B cell (primary cell): ENCODE measurements at regions not wholly inside any gene's neighbourhood (a gene's known extent, or its start where the extent isn't known, plus 50 kb on each side); places are given as distances from the start of the nearest gene placed in this dataset.

Source experiments
- ATAC-seq: fragments of 200-7000 bp; cut with Tn5 transposase; one replicate; pipeline ENCODE4 v1.10.0; 2021; ENCODE audit warnings: low read depth, mild to moderate bottlenecking, moderate number of reproducible peaks, moderate library complexity
- CTCF ChIA-PET: fragments of 350-600 bp; sonication (Branson Sonifier 250); formaldehyde crosslinking; loops from one replicate; lab custom pipeline; 2021; ENCODE audit warnings: antibody characterized with exemption, inconsistent platforms; lab: Charles Lee
- POLR2A ChIA-PET: fragments of 350-600 bp; sonication (Branson Sonifier 250); formaldehyde crosslinking; loops from one replicate; lab custom pipeline; 2021; ENCODE audit warnings: antibody characterized with exemption; lab: Charles Lee
- DNase-seq: peaks from one replicate; pipeline ENCODE4 v3.0.0; 2013
- H2AFZ ChIP-seq: 2 replicates; pipeline ENCODE4 v1.6.1; 2012; ENCODE audit warnings: mild to moderate bottlenecking, low read depth, low read length; ENCODE audit not compliant: insufficient read depth, poor library complexity, severe bottlenecking
- H3K27ac ChIP-seq, 2 donors: 1 replicate in 1 of 2; 2 replicates in 1 of 2; pipeline ENCODE4 v1.5.1; 2012 to 2013; ENCODE audit warnings: low read length in 2 of 2, mild to moderate bottlenecking in 2 of 2, moderate library complexity in 1 of 2
- H3K27me3 ChIP-seq, 4 experiments: fragments of 200-600 bp in 1 of 4; sonication (generic) in 1 of 4; replicated peaks in 1 of 4; 1 replicate in 2 of 4; 2 replicates in 2 of 4; pipeline versions ENCODE4 v1.6.1 to v1.7.0; 2013 to 2016; ENCODE audit warnings: low read length in 3 of 4, mild to moderate bottlenecking in 2 of 4, mixed read lengths in 1 of 4, moderate library complexity in 1 of 4; ENCODE audit not compliant: insufficient read depth in 4 of 4, control insufficient read depth in 3 of 4; ENCODE audit errors: control extremely low read depth in 1 of 4
- H3K36me3 ChIP-seq, 2 experiments: replicated peaks in 1 of 2; 1 replicate in 1 of 2; 2 replicates in 1 of 2; pipeline versions ENCODE4 v1.6.1 to v1.7.1; 2013; ENCODE audit warnings: low read length in 1 of 2; ENCODE audit not compliant: insufficient read depth in 2 of 2, control insufficient read depth in 1 of 2; ENCODE audit errors: control extremely low read depth in 1 of 2, extremely low read depth in 1 of 2
- H3K4me1 ChIP-seq, 2 donors: fragments of 200-600 bp in 1 of 2; sonication (generic) in 1 of 2; 1 replicate in 1 of 2; 2 replicates in 1 of 2; pipeline versions ENCODE4 v1.5.1 to v1.6.1; 2013 to 2017; ENCODE audit warnings: low read length in 2 of 2; ENCODE audit not compliant: control insufficient read depth in 2 of 2, insufficient read depth in 2 of 2
- H3K4me2 ChIP-seq: replicated peaks from 2 replicates; pipeline ENCODE3; 2012; ENCODE audit warnings: mild to moderate bottlenecking, low read depth, low read length; ENCODE audit not compliant: poor library complexity, severe bottlenecking
- H3K4me3 ChIP-seq, 5 experiments: fragments of 200-600 bp in 1 of 5; sonication (generic) in 1 of 5; 1 replicate in 3 of 5; 2 replicates in 2 of 5; pipeline versions ENCODE4 v1.5.1 to v1.7.0; 2011 to 2016; ENCODE audit warnings: low read length in 4 of 5, mild to moderate bottlenecking in 4 of 5, low read depth in 2 of 5, control low read depth in 1 of 5, moderate library complexity in 1 of 5; ENCODE audit not compliant: insufficient read depth in 1 of 5; ENCODE audit errors: control extremely low read depth in 1 of 5, extremely low read depth in 1 of 5
- H3K79me2 ChIP-seq: fragments of 200-600 bp; sonication (generic); one replicate; pipeline ENCODE4 v1.6.0; 2016; ENCODE audit warnings: low read length; ENCODE audit not compliant: control insufficient read depth, insufficient read depth
- H3K9ac ChIP-seq: fragments of 200-600 bp; sonication (generic); 2 replicates; pipeline ENCODE4 v1.6.1; 2017; ENCODE audit warnings: mild to moderate bottlenecking, low read length, moderate library complexity
- H3K9me3 ChIP-seq, 3 donors: one replicate each; pipeline versions ENCODE4 v1.6.1 to v1.7.1; 2013; ENCODE audit warnings: low read length in 2 of 3; ENCODE audit not compliant: control insufficient read depth in 2 of 3, insufficient read depth in 1 of 3; ENCODE audit errors: control extremely low read depth in 1 of 3
- H4K20me1 ChIP-seq: 2 replicates; pipeline ENCODE4 v1.6.0; 2012; ENCODE audit warnings: mild to moderate bottlenecking, low read length; ENCODE audit not compliant: insufficient read depth, control insufficient read depth, poor library complexity, severe bottlenecking
- H3K27ac Mint-ChIP-seq: one replicate; pipeline ENCODE4 v1.8.0; 2021; ENCODE audit warnings: mixed read lengths
- H3K27me3 Mint-ChIP-seq: one replicate; pipeline ENCODE4 v1.8.0; 2021; ENCODE audit warnings: mixed read lengths
- H3K4me1 Mint-ChIP-seq: one replicate; pipeline ENCODE4 v1.8.0; 2021; ENCODE audit warnings: mixed read lengths
- H3K4me3 Mint-ChIP-seq: one replicate; pipeline ENCODE4 v1.8.0; 2021; ENCODE audit warnings: mixed read lengths
- H3K9me3 Mint-ChIP-seq: one replicate; pipeline ENCODE4 v1.8.0; 2022; ENCODE audit warnings: mixed read lengths; ENCODE audit not compliant: insufficient read depth
- EZH2 ChIP-seq: IDR thresholded peaks from 2 replicates; pipeline ENCODE4 v1.6.1; 2012; ENCODE audit warnings: borderline replicate concordance, low read depth, mild to moderate bottlenecking, moderate library complexity, low read length; ENCODE audit not compliant: insufficient read depth, poor library complexity, severe bottlenecking
- WGBS: methylation state at CpG from one replicate; pipeline ENCODE4 v1.1.5; 2013; ENCODE audit warnings: missing lambda C conversion rate; ENCODE audit not compliant: insufficient coverage; 5-methylcytosine and 5-hydroxymethylcytosine counted together
- intact Hi-C: fragments of 100-400 bp; cut with micrococcal nuclease; formaldehyde crosslinking; loops from one replicate; pipeline ENCODE4 v1.10.0; 2022
- TF ChIP-seq, protein P1 (sequence below): fragments of 200-600 bp; IDR thresholded peaks from one replicate; pipeline ENCODE4 v1.8.0; 2022; ENCODE audit warnings: antibody characterized with exemption, mild to moderate bottlenecking

DNA sequence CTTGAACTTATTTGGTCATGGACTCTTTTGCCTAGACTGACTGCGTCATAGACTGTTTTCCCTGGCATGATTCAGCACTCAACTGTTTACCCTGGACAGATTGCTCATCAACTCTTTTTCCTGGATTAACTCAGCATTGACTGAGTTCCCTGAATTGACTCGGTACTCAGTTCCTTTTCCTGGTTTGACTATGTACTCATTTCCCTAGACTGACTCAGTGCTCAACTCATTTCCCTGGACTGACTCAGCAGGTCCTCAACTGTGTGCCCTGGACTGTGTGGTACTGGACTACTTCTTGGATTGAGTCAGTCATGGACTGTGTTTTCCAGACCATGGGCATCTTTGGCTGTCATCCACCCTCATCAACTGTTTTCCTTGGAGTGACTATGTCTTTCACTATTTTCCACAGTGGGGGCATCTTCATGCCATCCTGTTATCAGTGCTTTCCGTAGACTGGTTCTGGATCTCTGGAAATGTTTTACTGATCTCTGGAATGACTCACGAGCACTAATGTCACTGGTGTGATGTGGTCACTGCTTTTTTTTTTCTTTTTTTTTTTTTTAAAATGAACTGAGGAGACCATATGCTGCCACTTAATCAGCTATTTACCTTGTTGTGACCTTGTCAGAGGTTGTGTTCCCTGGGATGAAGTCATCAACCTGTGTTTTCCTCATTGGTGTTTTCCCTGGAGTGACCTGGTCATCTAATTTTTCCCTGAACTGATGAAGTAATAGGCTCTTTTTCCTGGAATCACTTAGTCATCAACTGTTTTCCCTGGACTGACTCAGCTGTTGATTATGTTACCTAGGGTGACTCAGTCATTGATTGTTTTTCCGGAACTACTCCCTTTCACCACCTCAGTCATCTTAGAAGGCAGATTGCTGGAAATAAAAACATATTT, 1225.5 kb downstream of the NLGN4Y start:
- H3K27ac Mint-ChIP-seq, result no peak overlapping the region
- no peak overlapping the region for H3K4me3 ChIP-seq
- H4K20me1 ChIP-seq, result no peaks in the 10 kb centered on the region
- no peak for TF ChIP-seq EZH2
- ChIA-PET POLR2A (no interaction called here), CTCF (no interaction called here)
- H3K4me1 ChIP-seq, result no peaks in the 10 kb centered on the region
- H3K4me3 Mint-ChIP-seq, result no peak overlapping the region
- H3K27me3 ChIP-seq, result no peaks in the 10 kb centered on the region
- ATAC-seq, result no peak
- intact Hi-C loops, result no loop called here
- 100% methylated on average over 1 of the region's 5 CpGs for WGBS
- H3K9ac ChIP-seq, result no peak overlapping the region
- H3K9me3 ChIP-seq, result no peaks in the 10 kb centered on the region
- H3K27ac ChIP-seq, result no peak overlapping the region
- no peak for DNase-seq
- no peaks in the 10 kb centered on the region for H3K9me3 Mint-ChIP-seq
- H3K4me2 ChIP-seq, result no peak overlapping the region
- H3K4me1 Mint-ChIP-seq, result no peaks in the 10 kb centered on the region
- no peaks in the 10 kb centered on the region for H3K36me3 ChIP-seq
- H3K79me2 ChIP-seq, result no peaks in the 10 kb centered on the region
- no peaks in the 10 kb centered on the region for H3K27me3 Mint-ChIP-seq
- H2AFZ ChIP-seq, result no peak overlapping the region

DNA sequence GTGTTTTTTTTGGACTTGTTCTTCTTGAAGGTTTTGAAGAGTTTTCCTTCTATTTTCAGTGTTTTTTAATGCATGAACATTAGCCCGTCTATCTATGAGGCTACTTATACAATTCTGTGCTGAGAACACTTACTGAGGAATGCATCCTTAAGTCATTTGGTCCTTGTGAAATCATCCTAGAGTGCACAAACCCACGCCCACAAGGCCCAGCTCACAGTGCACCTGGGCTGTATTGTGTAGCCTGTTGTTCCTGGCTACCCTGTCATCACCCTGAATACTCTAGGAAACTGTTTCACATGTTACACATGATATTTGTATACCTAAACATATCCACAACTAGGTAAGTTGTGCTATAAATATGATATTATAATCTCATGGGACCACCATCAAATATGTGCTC, 1226.7 kb downstream of the NLGN4Y start:
- no peak for ATAC-seq
- Histone ChIP-seq H2AFZ (no peak overlapping the region), H3K4me1 (no peaks in the 10 kb centered on the region), H3K4me2 (no peak overlapping the region), H3K27ac (no peak overlapping the region), H4K20me1 (no peaks in the 10 kb centered on the region), H3K79me2 (no peaks in the 10 kb centered on the region), H3K9ac (no peak overlapping the region), H3K4me3 (no peak overlapping the region), H3K27me3 (no peaks in the 10 kb centered on the region), H3K9me3 (no peaks in the 10 kb centered on the region), H3K36me3 (no peaks in the 10 kb centered on the region)
- H3K4me1 Mint-ChIP-seq, result no peaks in the 10 kb centered on the region
- intact Hi-C loops, result no loop called here
- CTCF ChIA-PET, result no interaction called here
- TF ChIP-seq, protein P1, sequence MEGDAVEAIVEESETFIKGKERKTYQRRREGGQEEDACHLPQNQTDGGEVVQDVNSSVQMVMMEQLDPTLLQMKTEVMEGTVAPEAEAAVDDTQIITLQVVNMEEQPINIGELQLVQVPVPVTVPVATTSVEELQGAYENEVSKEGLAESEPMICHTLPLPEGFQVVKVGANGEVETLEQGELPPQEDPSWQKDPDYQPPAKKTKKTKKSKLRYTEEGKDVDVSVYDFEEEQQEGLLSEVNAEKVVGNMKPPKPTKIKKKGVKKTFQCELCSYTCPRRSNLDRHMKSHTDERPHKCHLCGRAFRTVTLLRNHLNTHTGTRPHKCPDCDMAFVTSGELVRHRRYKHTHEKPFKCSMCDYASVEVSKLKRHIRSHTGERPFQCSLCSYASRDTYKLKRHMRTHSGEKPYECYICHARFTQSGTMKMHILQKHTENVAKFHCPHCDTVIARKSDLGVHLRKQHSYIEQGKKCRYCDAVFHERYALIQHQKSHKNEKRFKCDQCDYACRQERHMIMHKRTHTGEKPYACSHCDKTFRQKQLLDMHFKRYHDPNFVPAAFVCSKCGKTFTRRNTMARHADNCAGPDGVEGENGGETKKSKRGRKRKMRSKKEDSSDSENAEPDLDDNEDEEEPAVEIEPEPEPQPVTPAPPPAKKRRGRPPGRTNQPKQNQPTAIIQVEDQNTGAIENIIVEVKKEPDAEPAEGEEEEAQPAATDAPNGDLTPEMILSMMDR, result no peak
- TF ChIP-seq EZH2, result no peak
- H3K9me3 Mint-ChIP-seq, result no peaks in the 10 kb centered on the region
- no peak for DNase-seq
- POLR2A ChIA-PET, result no interaction called here
- WGBS, result no CpG with 5 or more reads among the region's 2 CpGs
- H3K4me3 Mint-ChIP-seq, result no peak overlapping the region
- no peak overlapping the region for H3K27ac Mint-ChIP-seq
- no peaks in the 10 kb centered on the region for H3K27me3 Mint-ChIP-seq
